SK-N-MC (cell line): ENCODE measurements at regions not wholly inside any gene's neighbourhood (a gene's known extent, or its start where the extent isn't known, plus 50 kb on each side); places are given as distances from the start of the nearest gene placed in this dataset.

Experiments
- EZH2 ChIP-seq: fragments of 200-600 bp; sonication (generic); IDR thresholded peaks from one replicate; pipeline ENCODE4 v1.6.1; 2017; ENCODE audit warnings: antibody characterized with exemption
- FOXP2 ChIP-seq: optimal IDR thresholded peaks from 2 replicates; pipeline ENCODE3; 2011; ENCODE audit warnings: mild to moderate bottlenecking, moderate library complexity; ENCODE audit not compliant: insufficient read depth; ENCODE audit errors: extremely low read length, control extremely low read depth
- POLR2AphosphoS5 ChIP-seq: IDR thresholded peaks from 2 replicates; pipeline ENCODE4 v1.6.1; 2012; ENCODE audit warnings: mild to moderate bottlenecking, low read depth, low read length, borderline replicate concordance

- TF ChIP-seq EZH2 = no peak
- TF ChIP-seq POLR2AphosphoS5 = no peak
- TF ChIP-seq FOXP2 = no peak
These were observed 546.7 kb upstream of the SGCD start for GRCh38 chr5:155780260-155780659.
